Kidney (tissue), 13 donors: ENCODE measurements at regions not wholly inside any gene's neighbourhood (a gene's known extent, or its start where the extent isn't known, plus 50 kb on each side); places are given as distances from the start of the nearest gene placed in this dataset.

Source experiments
- DNase-seq, 5 donors: peaks; one replicate each; pipeline ENCODE4 v3.0.0-alpha.2; 2013 to 2020
- FAIRE-seq: peaks from 2 replicates; lab custom pipeline; 2012; peaks lifted over from hg19 to GRCh38; lab: Jason Lieb, UNC
- H3K27ac ChIP-seq, 2 donors: one replicate each; pipeline ENCODE4 v1.7.0; 2013; ENCODE audit warnings: low read depth in 2 of 2, low read length in 2 of 2, inconsistent platforms in 1 of 2
- H3K27me3 ChIP-seq: one replicate; pipeline ENCODE4 v1.7.1; 2013; ENCODE audit warnings: low read length, inconsistent platforms; ENCODE audit not compliant: control insufficient read depth, insufficient read depth
- H3K36me3 ChIP-seq, 3 donors: one replicate each; pipeline versions ENCODE4 v1.7.0 to v1.7.1; 2013; ENCODE audit warnings: low read length in 3 of 3, control low read depth in 1 of 3, inconsistent platforms in 1 of 3; ENCODE audit not compliant: insufficient read depth in 3 of 3, control insufficient read depth in 2 of 3
- H3K4me1 ChIP-seq, 3 donors: one replicate each; pipeline versions ENCODE4 v1.7.0 to v1.7.1; 2013; ENCODE audit warnings: low read length in 3 of 3, inconsistent platforms in 1 of 3, low read depth in 1 of 3; ENCODE audit not compliant: control insufficient read depth in 2 of 3, insufficient read depth in 2 of 3
- H3K4me3 ChIP-seq, 3 donors: one replicate each; pipeline versions ENCODE4 v1.7.0 to v1.8.1; 2013; ENCODE audit warnings: low read length in 3 of 3, control low read depth in 1 of 3, inconsistent platforms in 1 of 3
- H3K9ac ChIP-seq, 3 donors: one replicate each; pipeline versions ENCODE4 v1.7.0 to v1.7.1; 2013; ENCODE audit warnings: low read length in 3 of 3, control low read depth in 1 of 3, inconsistent platforms in 1 of 3
- H3K9me3 ChIP-seq, 3 donors: one replicate each; pipeline versions ENCODE4 v1.7.0 to v1.7.1; 2013; ENCODE audit warnings: low read length in 3 of 3, control low read depth in 1 of 3, inconsistent platforms in 1 of 3; ENCODE audit not compliant: control insufficient read depth in 2 of 3, insufficient read depth in 1 of 3
- CTCF ChIP-seq: IDR thresholded peaks from 3 replicates; pipeline ENCODE4 v1.5.1; 2012; ENCODE audit warnings: mild to moderate bottlenecking, moderate library complexity, borderline replicate concordance; ENCODE audit not compliant: insufficient read depth; ENCODE audit errors: extremely low read depth
- intact Hi-C: fragments of 100-400 bp; cut with DNase I; formaldehyde crosslinking; loops from one replicate; pipeline ENCODE4 v1.11.1; 2022
- donor health status: control.
- donor health status: control.
- donor health status: control.
- donor health status: control.
- donor health status: control.
- donor health status: DM: yes; HTN: yes; CAD: no.
- donor health status: Normal renal cell carcinoma (clear cell type).

GRCh38 chr4:175373031-175373430 lies 439.0 kb downstream of the GPM6A start:
- Histone ChIP-seq H3K27ac (no peak overlapping the region), H3K4me3 (no peak overlapping the region), H3K36me3 (no peaks in the 10 kb centered on the region), H3K4me1 (no peaks in the 10 kb centered on the region), H3K9me3 (no peaks in the 10 kb centered on the region), H3K9ac (no peak overlapping the region), H3K27me3 (no peaks in the 10 kb centered on the region)
- no peak for FAIRE-seq
- no peak for DNase-seq
- intact Hi-C loops, result no loop called here
- TF ChIP-seq CTCF, result no peak

GRCh38 chr4:175374459-175374858 lies 437.6 kb downstream of the GPM6A start:
- Histone ChIP-seq H3K9ac (no peak overlapping the region), H3K27me3 (no peaks in the 10 kb centered on the region), H3K27ac (no peak overlapping the region), H3K36me3 (no peaks in the 10 kb centered on the region), H3K9me3 (no peaks in the 10 kb centered on the region), H3K4me1 (no peaks in the 10 kb centered on the region), H3K4me3 (no peak overlapping the region)
- DNase-seq (no peak), FAIRE-seq (no peak)
- intact Hi-C loops, result no loop called here
- no peak for TF ChIP-seq CTCF

GRCh38 chr4:175376287-175376977 lies 435.6 kb downstream of the GPM6A start:
- FAIRE-seq (no peak), DNase-seq (no peak)
- H3K9ac ChIP-seq, result no peak overlapping the region
- no peaks in the 10 kb centered on the region for H3K27me3 ChIP-seq
- intact Hi-C loops, result no loop called here
- no peak overlapping the region for H3K4me3 ChIP-seq
- no peaks in the 10 kb centered on the region for H3K36me3 ChIP-seq
- no peak overlapping the region for H3K27ac ChIP-seq
- no peaks in the 10 kb centered on the region for H3K4me1 ChIP-seq
- TF ChIP-seq CTCF, result no peak
- H3K9me3 ChIP-seq, result no peaks in the 10 kb centered on the region

GRCh38 chr4:175377203-175377602 lies 434.9 kb downstream of the GPM6A start:
- Histone ChIP-seq H3K36me3 (no peaks in the 10 kb centered on the region), H3K27me3 (no peaks in the 10 kb centered on the region), H3K4me3 (no peak overlapping the region), H3K4me1 (no peaks in the 10 kb centered on the region), H3K9ac (no peak overlapping the region), H3K9me3 (no peaks in the 10 kb centered on the region), H3K27ac (no peak overlapping the region)
- intact Hi-C loops, result no loop called here
- no peak for TF ChIP-seq CTCF
- DNase-seq (no peak), FAIRE-seq (no peak)
